Smooth muscle cell (in vitro differentiated cells): ENCODE measurements at regions not wholly inside any gene's neighbourhood (a gene's known extent, or its start where the extent isn't known, plus 50 kb on each side); places are given as distances from the start of the nearest gene placed in this dataset.

Experiments used
- DNase-seq: peaks from one replicate; lab custom pipeline; 2025; ENCODE audit not compliant: unreplicated experiment; lab: John Stamatoyannopoulos, UW
- H2AFZ ChIP-seq: fragments of 200-600 bp; sonication (generic); 2 replicates; pipeline ENCODE4 v1.6.0; 2016; ENCODE audit warnings: antibody characterized with exemption, low read depth, mild to moderate bottlenecking
- H3F3A ChIP-seq: fragments of 200-600 bp; sonication (generic); 2 replicates; pipeline ENCODE4 v1.6.0; 2017; ENCODE audit warnings: antibody characterized with exemption, low read depth
- H3K27ac ChIP-seq: fragments of 200-600 bp; sonication (generic); 2 replicates; pipeline ENCODE4 v1.5.1; 2016; ENCODE audit warnings: low read depth, mild to moderate bottlenecking
- H3K27me3 ChIP-seq: fragments of 200-600 bp; sonication (generic); 2 replicates; pipeline ENCODE4 v1.6.1; 2016; ENCODE audit warnings: low read depth, mild to moderate bottlenecking
- H3K36me3 ChIP-seq: fragments of 200-600 bp; sonication (generic); 2 replicates; pipeline ENCODE4 v1.5.1; 2016; ENCODE audit warnings: low read depth
- H3K4me1 ChIP-seq: fragments of 200-600 bp; sonication (generic); 2 replicates; pipeline ENCODE4 v1.5.1; 2016; ENCODE audit warnings: low read depth
- H3K4me2 ChIP-seq: fragments of 200-600 bp; sonication (generic); 2 replicates; pipeline ENCODE4 v1.6.0; 2016; ENCODE audit warnings: mild to moderate bottlenecking
- H3K4me3 ChIP-seq: fragments of 200-600 bp; sonication (generic); 2 replicates; pipeline ENCODE4 v1.5.1; 2016; ENCODE audit warnings: mild to moderate bottlenecking
- H3K79me2 ChIP-seq: fragments of 200-600 bp; sonication (generic); 2 replicates; pipeline ENCODE4 v1.6.0; 2016; ENCODE audit warnings: low read depth, mild to moderate bottlenecking
- H3K9ac ChIP-seq: fragments of 200-600 bp; sonication (generic); 2 replicates; pipeline ENCODE4 v1.6.0; 2016; ENCODE audit warnings: low read depth
- H3K9me3 ChIP-seq: fragments of 200-600 bp; sonication (generic); replicated peaks from 2 replicates; pipeline ENCODE4 v1.5.1; 2016; ENCODE audit warnings: low read depth
- H4K20me1 ChIP-seq: fragments of 200-600 bp; sonication (generic); 2 replicates; pipeline ENCODE4 v1.6.0; 2016; ENCODE audit warnings: low read depth
- CTCF ChIP-seq: fragments of 200-600 bp; sonication (generic); IDR thresholded peaks from 2 replicates; pipeline ENCODE4 v1.5.1; 2017; ENCODE audit warnings: borderline replicate concordance, mild to moderate bottlenecking, antibody characterized with exemption; ENCODE audit not compliant: insufficient read depth, poor library complexity, severe bottlenecking
- WGBS: methylation state at CpG from one replicate; pipeline ENCODE4 v1.1.7; 2016; ENCODE audit warnings: low lambda C conversion rate; 5-methylcytosine and 5-hydroxymethylcytosine counted together

GRCh38 chr3:18649666-18650363, 224.7 kb upstream of the SATB1 start:
- no peaks in the 10 kb centered on the region for H3K79me2 ChIP-seq
- H3K36me3 ChIP-seq: no peaks in the 10 kb centered on the region
- no peak overlapping the region for H3K4me3 ChIP-seq
- H3K9me3 ChIP-seq: no peaks in the 10 kb centered on the region
- no peak overlapping the region for H3K27ac ChIP-seq
- no peak for DNase-seq
- H3K9ac ChIP-seq: no peak overlapping the region
- no peak overlapping the region for H3K4me2 ChIP-seq
- H3F3A ChIP-seq: no peaks in the 10 kb centered on the region
- H3K4me1 ChIP-seq: no peaks in the 10 kb centered on the region
- TF ChIP-seq CTCF: no peak
- H3K27me3 ChIP-seq: no peaks in the 10 kb centered on the region
- WGBS: 86% methylated on average over 4 of the region's 4 CpGs
- H4K20me1 ChIP-seq: no peaks in the 10 kb centered on the region
- no peak overlapping the region for H2AFZ ChIP-seq

GRCh38 chr3:18648868-18649462, 223.8 kb upstream of the SATB1 start:
- Histone ChIP-seq H3K4me3 (no peak overlapping the region), H3K27ac (no peak overlapping the region), H3K9me3 (no peaks in the 10 kb centered on the region), H4K20me1 (no peaks in the 10 kb centered on the region), H3K4me1 (no peaks in the 10 kb centered on the region), H3K9ac (no peak overlapping the region), H3F3A (no peaks in the 10 kb centered on the region), H3K36me3 (no peaks in the 10 kb centered on the region), H3K79me2 (no peaks in the 10 kb centered on the region), H2AFZ (no peak overlapping the region), H3K4me2 (no peak overlapping the region), H3K27me3 (no peaks in the 10 kb centered on the region)
- no peak for TF ChIP-seq CTCF
- DNase-seq: no peak
- WGBS: 100% methylated on average over 1 of the region's 1 CpG

- 89% methylated on average over 2 of the region's 2 CpGs for whole genome bisulfite sequencing
- H3K27me3 ChIP-seq: no peaks in the 10 kb centered on the region
- no peaks in the 10 kb centered on the region for H3K36me3 ChIP-seq
- no peak overlapping the region for H3K4me3 ChIP-seq
- H2AFZ ChIP-seq: no peak overlapping the region
- H3F3A ChIP-seq: no peaks in the 10 kb centered on the region
- no peak overlapping the region for H3K4me2 ChIP-seq
- DNase-seq: no peak
- no peak overlapping the region for H3K9ac ChIP-seq
- H4K20me1 ChIP-seq: no peaks in the 10 kb centered on the region
- no peak overlapping the region for H3K27ac ChIP-seq
- H3K79me2 ChIP-seq: no peaks in the 10 kb centered on the region
- no peak for TF ChIP-seq CTCF
- H3K9me3 ChIP-seq: no peaks in the 10 kb centered on the region
- H3K4me1 ChIP-seq: no peaks in the 10 kb centered on the region
Observed at GRCh38 chr3:18648159-18648558, 223.0 kb upstream of the SATB1 start.

GRCh38 chr3:18645619-18646018, 220.5 kb upstream of the SATB1 start:
- no peak for TF ChIP-seq CTCF
- no peak overlapping the region for H3K4me2 ChIP-seq
- no peaks in the 10 kb centered on the region for H3K36me3 ChIP-seq
- H3K9ac ChIP-seq: no peak overlapping the region
- no peaks in the 10 kb centered on the region for H4K20me1 ChIP-seq
- H2AFZ ChIP-seq: no peak overlapping the region
- no peak overlapping the region for H3K27ac ChIP-seq
- H3K4me3 ChIP-seq: no peak overlapping the region
- 78% methylated on average over 2 of the region's 2 CpGs for WGBS
- no peaks in the 10 kb centered on the region for H3K4me1 ChIP-seq
- no peak for DNase-seq
- H3K27me3 ChIP-seq: no peaks in the 10 kb centered on the region
- H3F3A ChIP-seq: no peaks in the 10 kb centered on the region
- H3K79me2 ChIP-seq: no peaks in the 10 kb centered on the region
- H3K9me3 ChIP-seq: no peaks in the 10 kb centered on the region
